H4 (cell line): ENCODE measurements at regions not wholly inside any gene's neighbourhood (a gene's known extent, or its start where the extent isn't known, plus 50 kb on each side); places are given as distances from the start of the nearest gene placed in this dataset.
A peak's percentile ranks its signal among the peaks of the same experiment; 100 is the strongest.
"Not testable (repeated sequence)": the region's sequence is repeated elsewhere in the genome, so short reads cannot be mapped to it uniquely, and the experiment has no call there.

Experiments
- DNase-seq: peaks from one replicate; pipeline ENCODE4 v3.0.0-alpha.2; 2015; ENCODE audit warnings: low spot score

DNA sequence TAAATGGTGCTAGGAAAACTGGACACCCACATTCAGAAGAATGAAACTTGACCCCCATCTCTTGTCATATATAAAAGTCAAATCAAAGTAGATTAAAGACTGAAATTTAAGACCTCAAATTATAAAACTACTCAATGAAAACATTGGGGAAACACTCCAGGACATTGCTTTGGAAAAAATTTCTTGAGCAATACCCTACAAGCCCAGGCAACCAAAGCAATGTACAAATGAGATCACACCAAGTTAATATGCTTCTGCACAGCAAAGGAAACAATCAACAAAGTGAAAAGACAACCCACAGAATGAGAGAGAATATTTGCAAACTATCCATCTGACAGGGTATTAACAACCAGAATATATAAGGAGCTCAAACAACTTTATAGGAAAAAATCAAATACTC, 407.9 kb upstream of the BTBD3 start:
- no peak for DNase-seq

DNA sequence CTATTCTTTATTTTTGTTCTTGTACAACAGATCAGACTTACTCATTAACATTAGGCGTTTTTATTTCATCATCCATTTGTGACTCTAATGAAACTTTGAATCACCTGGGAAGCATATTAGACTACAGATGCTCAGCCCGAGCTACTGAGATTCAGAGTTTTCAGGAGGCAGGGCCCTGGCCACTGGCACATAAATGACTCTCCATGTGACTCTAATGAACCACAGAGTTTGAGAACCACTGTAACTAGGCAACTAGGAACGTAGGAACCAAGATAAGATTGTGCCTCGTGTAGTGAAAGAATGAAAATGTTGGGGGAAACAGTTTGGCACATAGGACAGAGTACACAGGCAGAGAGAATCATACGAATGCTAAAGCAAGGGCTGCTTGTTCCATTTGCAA, 405.9 kb upstream of the BTBD3 start:
- DNase-seq, result no peak

DNA sequence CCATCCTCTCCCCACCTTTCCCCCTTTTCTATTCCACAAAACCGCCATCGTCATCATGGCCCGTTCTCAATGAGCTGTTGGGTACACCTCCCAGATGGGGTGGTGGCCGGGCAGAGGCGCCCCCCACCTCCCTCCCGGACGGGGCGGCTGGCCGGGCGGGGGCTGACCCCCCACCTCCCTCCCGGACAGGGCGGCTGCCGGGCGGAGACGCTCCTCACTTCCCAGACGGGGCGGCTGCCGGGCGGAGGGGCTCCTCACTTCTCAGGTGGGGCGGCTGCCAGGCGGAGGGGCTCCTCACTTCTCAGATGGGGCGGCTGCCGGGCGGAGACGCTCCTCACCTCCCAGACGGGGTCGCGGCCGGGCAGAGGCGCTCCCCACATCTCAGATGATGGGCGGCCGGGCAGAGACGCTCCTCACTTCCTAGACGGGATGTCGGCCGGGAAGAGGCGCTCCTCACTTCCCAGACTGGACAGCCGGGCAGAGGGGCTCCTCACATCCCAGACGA, 404.4 kb upstream of the BTBD3 start:
- DNase-seq, result not testable (repeated sequence)

DNA sequence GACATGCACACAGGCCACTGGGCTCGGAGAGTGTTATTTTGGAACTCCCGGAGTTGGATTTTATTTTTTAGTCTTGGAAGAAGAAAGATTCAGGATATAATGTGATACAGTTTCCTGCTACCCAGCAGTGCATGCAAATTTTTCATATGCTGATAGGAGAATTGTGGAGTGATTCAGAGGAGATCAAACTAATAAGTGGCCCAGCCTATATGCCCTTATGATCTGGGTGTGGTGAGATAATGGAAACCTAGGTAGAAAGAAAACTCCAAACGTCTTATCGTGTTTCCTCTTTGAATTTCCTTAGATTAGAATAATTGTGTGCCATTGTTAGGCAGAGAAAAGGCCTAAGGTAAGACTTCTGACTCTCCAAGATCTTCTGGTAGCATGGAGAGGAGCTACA, 401.2 kb upstream of the BTBD3 start:
- DNase-seq, result no peak

DNA sequence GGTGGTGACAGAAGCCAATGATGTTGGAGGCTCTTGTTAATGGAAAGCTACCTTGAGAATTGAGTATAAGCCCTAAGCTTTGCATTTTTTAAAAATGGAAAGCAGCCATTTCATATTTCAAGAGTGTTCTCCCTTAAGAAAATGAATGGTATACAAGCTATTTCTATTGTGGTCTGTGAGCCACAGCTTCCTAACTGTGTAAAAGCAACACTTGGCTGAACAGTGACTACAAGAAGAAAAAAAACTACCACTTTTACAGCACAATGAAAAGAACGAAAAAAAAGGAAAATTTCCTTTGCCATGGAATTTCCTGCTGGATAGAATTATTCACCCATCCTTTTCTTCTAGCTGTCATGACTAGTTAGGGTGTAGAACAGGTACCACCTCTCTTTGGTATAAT, 397.1 kb upstream of the BTBD3 start:
- no peak for DNase-seq

DNA sequence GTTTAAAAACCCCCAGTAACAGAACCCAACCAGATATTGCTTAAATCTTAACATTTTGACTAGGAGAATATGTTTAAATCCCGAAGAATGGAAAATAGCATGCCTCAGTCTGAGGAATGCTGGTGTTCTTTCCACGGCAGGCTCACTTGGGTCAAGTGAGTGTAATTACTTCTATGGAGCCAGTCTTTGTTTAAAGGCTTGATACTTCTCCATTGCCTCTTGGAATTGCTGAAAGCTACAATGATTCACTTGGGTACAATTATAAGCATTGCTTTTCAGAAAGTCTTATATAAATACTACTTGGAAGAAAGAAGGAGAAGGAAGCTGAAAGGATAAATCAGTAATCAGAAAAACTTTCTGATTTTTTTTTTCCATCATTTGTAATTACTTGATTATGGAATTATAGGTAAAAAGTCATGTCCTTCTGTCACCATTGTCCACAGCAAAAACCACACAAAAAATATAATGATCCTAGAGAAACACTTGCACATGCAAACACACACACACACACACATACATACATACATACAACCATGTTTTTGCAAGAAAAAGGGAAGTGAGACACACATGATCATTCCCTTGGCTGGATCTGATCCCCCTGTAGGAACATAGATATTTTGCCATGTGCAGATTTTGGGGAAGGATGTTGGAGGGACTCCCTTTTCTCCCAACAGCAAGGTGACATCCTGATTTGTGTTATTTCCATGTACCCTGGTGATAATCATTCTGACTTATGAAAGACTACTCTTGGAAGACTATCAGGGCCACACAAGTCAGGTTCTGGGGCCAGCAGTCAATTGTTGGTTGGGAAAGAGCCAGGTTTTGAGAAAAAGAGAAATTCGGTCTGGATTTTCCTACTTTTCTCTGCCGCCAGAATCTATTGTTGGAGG, 396.0 kb upstream of the BTBD3 start:
- DNase-seq, result no peak

DNA sequence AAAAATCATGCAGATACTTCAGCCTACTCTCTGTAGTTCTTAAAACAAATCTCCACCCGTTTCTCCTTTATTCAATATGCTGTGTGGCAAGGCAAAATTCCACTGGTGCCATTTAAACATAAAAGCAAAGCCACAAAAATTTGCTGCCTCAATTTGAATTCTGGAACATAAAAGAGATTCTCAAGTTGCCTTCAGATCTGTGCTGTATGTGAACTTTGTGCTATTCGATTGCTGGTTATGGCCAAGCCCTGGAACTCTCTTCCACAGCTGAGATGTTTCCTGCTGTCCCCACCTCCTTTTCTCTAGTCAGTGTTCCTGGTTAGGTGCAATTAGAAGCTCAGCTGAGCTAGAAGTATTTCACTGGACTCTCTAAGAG, 395.3 kb upstream of the BTBD3 start:
- no peak for DNase-seq

DNA sequence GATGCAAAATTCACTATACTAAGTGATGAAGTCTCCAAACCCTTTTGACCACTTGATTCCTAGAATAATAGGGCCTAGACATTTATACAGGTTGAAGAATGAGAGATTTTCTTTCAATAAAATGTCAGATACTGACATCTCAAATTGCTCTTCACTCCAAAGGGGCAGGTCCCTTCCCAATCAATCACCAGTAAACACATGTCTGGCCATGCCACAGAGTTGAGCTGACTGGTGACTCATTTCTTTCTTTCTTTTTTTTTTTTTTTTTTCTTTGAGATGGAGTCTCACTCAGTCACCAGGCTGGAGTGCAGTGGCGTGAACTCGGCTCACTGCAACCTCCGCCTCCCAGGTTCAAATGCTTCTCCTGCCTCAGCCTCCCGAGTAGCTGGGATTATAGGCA, 388.6 kb upstream of the BTBD3 start:
- DNase-seq, result no peak

DNA sequence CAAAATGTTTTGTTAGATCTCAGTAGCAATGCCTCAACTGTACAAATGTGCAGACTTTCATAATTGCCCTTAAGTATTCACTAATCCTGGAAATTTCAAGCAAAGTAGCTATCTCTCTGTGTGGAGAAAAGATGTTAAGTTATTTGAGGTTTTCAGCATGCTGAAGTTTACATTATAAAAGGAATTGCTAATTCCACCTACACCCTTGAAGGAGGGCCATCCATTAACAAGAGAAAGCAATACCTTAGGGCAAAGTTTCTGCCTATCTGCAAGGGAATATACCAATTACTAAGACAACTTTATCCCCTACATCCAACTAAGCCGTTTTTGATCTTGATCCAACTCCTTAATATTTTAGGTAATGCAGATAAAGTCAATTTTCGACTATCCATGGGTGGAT, 380.7 kb upstream of the BTBD3 start:
- DNase-seq, result no peak

DNA sequence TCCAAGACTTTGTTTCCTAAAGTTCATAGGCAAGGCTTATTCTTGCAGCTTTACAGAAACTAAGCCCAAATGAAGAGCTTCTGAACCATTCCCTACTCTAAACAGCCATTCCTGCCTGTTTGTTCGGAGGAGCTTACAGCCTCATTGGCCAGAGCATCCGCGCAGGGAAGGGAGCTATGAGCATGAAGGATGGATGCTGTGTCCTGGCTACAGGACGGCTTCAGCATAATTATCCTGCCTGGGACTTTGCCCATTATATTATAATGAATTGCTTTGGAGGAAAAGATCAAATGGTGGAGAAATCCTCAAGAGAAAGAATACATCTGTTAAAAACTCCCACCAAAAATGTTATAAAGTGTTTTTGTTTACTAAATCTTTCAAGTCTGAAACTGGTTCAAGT, 378.2 kb upstream of the BTBD3 start:
- DNase-seq, result no peak

DNA sequence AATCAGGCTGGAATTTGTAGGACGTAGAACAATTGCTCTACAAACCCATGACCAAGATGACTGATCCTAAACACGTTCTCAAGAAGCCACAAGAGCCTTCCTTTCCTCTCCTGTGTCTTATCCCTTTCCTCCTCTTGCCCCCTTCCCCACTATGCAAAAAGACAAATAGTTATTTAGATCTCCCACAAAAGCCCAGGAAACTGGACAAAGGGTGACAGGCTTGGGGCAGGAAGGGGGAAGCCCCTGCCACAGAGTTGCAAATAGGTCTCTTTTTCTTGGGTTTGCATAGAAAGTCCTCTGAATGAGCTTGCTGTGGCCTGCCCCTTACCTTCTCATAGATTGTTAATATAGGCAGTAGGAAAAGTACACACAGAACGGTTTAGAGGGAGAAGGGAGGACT, 377.1 kb upstream of the BTBD3 start:
- no peak for DNase-seq

DNA sequence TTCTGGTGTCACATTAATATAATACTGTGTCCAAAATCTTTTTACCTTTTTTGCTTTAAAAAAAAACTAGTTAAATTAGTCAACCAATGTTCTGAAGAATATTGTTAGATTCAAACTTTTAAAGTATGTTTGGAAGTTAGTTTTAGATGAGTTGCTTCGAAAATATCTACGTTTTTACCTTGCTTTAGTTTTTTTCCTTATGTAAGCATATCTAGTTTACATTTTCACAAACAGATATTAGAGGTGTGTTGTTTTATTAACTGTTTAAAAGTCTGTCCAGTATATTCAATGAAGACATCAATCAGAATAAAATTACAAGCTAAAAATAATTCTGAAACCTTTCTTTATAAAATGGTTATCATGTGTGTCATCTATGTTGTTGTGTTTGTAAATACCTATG, 375.0 kb upstream of the BTBD3 start:
- DNase-seq, result no peak

DNA sequence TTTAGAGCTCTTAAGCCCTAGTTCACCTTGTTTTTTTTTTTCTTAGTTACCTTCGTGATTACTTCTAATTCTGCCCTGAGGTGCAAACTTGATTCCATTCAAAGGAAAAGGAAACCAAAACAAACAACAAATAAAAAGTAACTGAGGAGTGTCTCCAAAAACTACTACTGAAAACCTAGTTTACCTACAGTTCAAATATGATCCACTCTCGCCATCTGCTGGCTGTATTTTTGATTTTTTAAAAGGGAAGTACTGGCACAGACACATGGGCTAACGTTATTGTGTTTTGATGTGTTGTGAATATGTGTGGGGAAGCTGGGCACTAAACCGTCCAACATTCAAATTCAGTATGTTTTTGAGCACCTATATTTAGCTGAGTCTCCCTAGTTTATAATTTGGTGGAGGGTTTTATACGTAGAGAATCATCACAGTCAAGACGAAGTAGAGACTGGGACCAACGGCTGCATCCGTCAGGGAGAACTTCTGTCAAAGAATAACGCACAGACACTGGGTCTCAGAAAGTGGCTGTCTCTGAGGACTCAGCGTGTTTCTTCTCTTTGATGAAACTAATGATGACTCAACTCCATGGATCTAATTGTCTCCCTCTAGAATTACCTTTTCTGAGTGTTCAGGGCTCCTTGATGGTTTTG, 373.5 kb upstream of the BTBD3 start:
- DNase-seq, result peak; percentile 71

DNA sequence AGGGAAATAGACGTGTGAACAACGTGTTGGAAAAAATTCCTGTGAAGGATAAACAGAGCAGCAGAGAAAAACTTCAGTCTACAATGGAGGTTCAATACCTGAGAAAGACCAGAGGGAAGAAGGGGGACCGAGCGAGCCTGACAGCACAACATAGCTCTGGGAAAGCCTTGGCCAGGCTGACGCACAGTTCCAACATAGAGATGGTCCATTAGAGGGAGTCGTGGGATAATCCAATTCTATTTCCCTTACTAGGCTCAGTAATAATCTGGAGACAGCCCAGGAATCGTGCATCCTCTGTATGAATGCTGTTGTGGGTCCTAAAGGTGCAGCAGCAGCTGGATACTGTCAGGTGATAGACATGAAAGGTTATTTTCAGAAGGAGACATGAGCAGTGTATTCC, 370.8 kb upstream of the BTBD3 start:
- DNase-seq, result no peak

DNA sequence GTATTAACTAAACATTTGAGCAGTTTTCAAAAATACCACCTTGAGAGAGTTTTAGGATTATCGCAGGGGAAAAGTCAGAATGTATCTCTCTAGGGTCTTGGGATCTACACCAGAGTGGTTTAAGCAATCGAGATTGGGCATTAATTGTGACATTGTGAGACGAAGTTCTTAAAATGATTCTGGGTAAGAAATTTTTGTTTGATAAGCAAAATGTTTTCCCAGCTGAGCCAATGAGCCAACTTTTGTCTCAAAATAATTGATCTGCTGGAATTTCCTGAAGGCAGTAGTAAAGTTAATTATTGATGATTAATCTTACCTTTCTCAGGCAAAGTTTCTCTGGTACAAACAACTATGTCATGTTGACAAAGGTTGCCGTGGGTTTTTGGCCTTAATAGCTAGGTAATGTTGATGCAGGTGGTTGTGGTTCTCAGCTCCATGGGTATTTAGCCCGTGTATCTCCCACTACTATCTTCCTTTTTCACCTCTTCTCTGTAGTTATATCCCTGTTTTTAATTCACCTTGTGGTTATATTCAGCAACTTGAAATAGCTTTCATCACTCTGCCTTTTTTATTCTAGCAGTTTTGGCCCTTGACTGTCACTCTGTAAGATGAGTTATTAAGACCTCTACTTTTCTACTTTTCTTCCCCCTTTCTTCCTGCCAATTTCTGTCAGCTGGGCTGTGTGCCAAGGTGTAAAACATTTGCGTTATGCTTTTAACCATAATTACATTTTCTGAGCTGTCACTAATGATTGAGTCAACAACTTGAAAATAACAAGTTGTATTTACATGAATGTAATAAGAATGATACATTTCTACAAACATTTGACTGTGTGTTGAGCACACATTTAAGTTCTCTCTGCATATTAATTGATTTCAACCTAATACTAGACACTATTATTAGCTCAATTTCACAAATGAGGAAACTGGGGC, 368.3 kb upstream of the BTBD3 start:
- DNase-seq, result no peak

DNA sequence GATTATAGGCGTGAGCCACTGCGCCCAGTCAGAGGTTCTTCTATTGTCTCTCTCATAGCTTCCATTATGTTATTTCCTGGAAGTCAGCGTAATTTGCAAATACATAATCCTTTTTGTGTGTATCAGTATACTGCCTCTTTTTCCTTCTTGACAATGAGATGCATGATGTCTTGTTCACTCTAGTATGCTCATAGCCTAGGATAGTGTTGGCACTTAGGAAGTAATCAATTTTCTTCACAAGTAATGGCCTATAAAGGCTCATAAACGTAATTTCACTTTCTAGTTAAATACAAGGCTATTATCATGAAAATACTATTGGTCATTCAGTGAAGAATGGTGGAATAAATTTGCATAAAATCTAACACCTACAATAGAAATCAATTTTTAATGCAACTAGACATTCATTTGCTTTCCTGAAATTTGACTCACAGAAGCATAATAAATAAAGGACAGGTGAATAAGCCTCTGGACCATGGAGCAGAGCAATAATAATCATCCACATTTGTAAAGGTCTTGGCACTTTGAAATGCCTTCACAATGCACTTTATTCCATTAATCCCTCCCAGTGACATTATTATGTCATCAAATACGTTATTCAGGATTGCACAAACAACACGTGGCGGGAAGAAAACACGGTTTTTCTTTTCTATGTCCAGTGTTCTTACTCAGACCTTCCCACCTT, 366.9 kb upstream of the BTBD3 start:
- DNase-seq, result no peak

DNA sequence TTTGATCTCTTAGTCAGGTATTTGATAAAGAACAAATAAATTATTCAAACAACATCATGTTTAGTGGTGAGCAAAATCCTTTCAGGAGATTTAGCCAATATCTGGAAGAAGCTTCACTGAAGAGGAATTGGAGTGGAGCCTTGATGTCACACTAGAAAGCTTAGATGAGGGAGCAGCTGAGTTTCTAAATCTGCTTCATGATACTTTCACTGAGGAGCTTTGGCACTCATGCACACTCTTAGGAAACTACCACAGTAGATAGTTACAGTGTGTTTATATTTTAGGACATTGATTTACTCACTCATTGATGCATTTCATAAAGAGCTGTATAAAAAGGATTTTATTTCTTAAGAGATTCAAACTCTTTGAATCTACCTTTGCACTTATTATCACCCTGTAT, 366.2 kb upstream of the BTBD3 start:
- no peak for DNase-seq

DNA sequence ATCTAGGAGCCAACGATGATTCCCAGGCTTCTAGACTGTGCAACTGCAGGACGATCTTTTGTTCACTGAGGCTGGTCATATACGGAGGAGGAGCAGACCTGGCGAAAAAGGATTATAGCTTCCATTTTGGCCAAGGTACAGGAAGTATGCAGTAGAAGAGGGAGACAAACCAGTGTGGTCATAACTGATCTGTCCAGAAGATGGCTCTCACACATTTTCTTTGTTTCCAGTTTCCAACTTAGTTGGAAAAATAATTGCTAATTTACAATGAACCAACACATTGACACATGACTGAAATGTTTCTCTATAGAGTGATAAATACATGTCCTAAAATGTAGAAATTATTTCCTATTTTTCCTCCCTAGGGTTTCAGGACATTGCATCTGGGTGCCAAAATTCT, 364.1 kb upstream of the BTBD3 start:
- peak; percentile 9 for DNase-seq

DNA sequence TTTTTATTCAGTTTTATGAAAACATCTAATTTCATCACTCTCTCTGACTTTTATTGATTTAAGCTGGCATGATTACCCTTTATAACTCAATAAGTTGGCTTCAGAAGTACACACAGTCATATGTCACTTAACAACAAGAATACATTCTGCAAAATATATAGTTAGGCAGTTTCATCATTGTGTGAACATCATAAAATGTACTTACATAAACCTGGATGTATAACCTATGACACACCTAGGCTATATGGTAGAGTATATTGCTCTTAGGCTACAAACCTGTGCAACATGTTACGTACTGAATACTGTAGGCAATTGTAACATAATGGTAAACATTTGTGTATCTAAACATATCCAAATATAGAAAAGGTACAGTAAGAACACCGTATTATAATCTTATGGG, 362.2 kb upstream of the BTBD3 start:
- DNase-seq, result no peak

DNA sequence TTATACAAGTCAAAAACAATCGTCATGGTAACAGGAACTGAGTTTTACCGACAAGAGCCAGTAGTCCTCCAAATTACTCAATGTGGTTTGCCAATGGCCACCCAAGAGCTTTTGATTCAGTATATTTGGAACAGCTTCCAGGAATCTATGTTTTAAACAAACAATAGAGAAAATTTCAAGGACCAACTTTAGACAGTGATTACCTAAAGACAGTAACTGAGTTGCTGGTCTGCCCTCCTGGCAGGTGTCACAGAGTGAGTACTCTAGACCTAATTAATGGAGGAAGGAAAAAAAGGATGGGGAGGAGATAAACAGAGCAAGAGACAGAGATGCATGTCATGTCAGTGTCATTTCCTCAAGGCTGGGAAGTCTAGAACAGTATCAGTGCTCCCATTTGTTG, 361.3 kb upstream of the BTBD3 start:
- DNase-seq, result no peak

DNA sequence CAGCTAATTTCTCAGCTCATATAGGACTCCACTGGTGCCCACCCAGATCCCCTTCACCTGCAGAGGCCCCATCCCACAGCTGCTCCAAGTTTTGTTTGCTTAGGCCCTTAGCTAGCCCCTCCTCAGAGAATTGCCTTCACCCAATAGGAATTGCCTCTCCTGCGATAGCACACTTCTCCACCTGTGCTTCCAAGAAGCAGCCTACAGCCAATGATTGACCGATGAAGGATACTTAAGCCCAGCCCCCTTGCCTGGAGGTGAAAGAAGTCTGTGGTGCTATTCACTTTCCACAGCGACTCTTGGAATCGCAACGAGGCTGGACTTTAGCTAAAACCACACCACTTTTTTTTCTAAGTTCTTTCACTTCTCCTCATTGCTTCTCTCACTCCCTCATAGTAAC, 353.2 kb upstream of the BTBD3 start:
- DNase-seq, result no peak

DNA sequence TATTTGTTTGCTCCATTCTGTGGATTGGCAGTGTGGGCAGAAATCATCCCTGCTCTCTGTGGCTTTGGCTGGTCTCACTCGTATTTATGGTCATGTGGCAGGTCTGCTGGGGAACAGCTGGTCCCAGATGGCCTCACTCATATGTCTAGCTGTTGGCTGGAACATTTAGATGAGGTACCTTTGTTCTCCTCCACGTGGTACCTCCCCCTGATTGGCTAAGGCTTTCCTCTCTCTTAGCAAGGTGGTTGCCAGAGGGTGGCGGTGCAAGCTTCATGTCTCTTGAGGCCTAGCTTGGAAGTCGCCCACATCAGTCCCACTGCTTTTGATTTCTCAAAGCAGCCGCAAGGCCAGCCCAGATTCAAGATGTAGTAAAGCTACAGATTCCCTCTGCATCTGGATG, 348.5 kb upstream of the BTBD3 start:
- peak; percentile 31 for DNase-seq
